Ascending aorta (tissue), 2 donors: ENCODE measurements at regions not wholly inside any gene's neighbourhood (a gene's known extent, or its start where the extent isn't known, plus 50 kb on each side); places are given as distances from the start of the nearest gene placed in this dataset.

Experiments used
- DNase-seq, 2 donors: peaks; one replicate each; pipeline ENCODE4 v3.0.0-alpha.2; 2019; ENCODE audit warnings: low spot score in 2 of 2
- H3K27ac ChIP-seq, 2 donors: fragments of 200-600 bp; sonication (generic); one replicate each; pipeline ENCODE4 v1.5.1; 2016 to 2017; ENCODE audit warnings: mild to moderate bottlenecking in 1 of 2
- H3K27me3 ChIP-seq: fragments of 200-600 bp; sonication (generic); one replicate; pipeline ENCODE4 v1.5.1; 2017
- H3K36me3 ChIP-seq, 2 donors: fragments of 200-600 bp; sonication (generic); one replicate each; pipeline ENCODE4 v1.5.1; 2016
- H3K4me1 ChIP-seq, 2 donors: fragments of 200-600 bp; sonication (generic); one replicate each; pipeline ENCODE4 v1.5.1; 2016 to 2017; ENCODE audit warnings: mild to moderate bottlenecking in 1 of 2
- H3K4me3 ChIP-seq, 2 donors: fragments of 200-600 bp; sonication (generic); one replicate each; pipeline ENCODE4 v1.5.1; 2016 to 2017; ENCODE audit warnings: mild to moderate bottlenecking in 1 of 2
- H3K9me3 ChIP-seq, 2 donors: fragments of 200-600 bp; sonication (generic); one replicate each; pipeline ENCODE4 v1.5.1; 2016
- intact Hi-C: fragments of 100-400 bp; cut with DNase I; formaldehyde crosslinking; loops from one replicate; pipeline ENCODE4 v1.15.1; 2023
- TF ChIP-seq, protein P1 (sequence below), 3 experiments: fragments of 200-600 bp in 2 of 3; fragments of 450-650 bp in 1 of 3; sonication (generic) in 2 of 3; IDR thresholded peaks; one replicate each; pipeline ENCODE4 v1.5.1; 2016 to 2019; ENCODE audit warnings: antibody characterized with exemption in 3 of 3, mild to moderate bottlenecking in 1 of 3, moderate library complexity in 1 of 3

GRCh38 chrX:39601231-39602177 is 496.3 kb downstream of the BCOR start:
- Histone ChIP-seq H3K4me3 (no peak overlapping the region), H3K4me1 (no peaks in the 10 kb centered on the region), H3K9me3 (peaks cover 0 to under 1% of the 10 kb centered on the region in 2 donors), H3K36me3 (no peaks in the 10 kb centered on the region), H3K27ac (no peak overlapping the region), H3K27me3 (no peaks in the 10 kb centered on the region)
- intact Hi-C loops, result loop anchor here (10.0 kb wide), 1 partner anchor 663 kb away; no protein-coding TSS in a partner anchor
- no peak for DNase-seq
- TF ChIP-seq, protein P1, sequence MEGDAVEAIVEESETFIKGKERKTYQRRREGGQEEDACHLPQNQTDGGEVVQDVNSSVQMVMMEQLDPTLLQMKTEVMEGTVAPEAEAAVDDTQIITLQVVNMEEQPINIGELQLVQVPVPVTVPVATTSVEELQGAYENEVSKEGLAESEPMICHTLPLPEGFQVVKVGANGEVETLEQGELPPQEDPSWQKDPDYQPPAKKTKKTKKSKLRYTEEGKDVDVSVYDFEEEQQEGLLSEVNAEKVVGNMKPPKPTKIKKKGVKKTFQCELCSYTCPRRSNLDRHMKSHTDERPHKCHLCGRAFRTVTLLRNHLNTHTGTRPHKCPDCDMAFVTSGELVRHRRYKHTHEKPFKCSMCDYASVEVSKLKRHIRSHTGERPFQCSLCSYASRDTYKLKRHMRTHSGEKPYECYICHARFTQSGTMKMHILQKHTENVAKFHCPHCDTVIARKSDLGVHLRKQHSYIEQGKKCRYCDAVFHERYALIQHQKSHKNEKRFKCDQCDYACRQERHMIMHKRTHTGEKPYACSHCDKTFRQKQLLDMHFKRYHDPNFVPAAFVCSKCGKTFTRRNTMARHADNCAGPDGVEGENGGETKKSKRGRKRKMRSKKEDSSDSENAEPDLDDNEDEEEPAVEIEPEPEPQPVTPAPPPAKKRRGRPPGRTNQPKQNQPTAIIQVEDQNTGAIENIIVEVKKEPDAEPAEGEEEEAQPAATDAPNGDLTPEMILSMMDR (IDR thresholded peaks at IDR 0.05), result no peak

DNA sequence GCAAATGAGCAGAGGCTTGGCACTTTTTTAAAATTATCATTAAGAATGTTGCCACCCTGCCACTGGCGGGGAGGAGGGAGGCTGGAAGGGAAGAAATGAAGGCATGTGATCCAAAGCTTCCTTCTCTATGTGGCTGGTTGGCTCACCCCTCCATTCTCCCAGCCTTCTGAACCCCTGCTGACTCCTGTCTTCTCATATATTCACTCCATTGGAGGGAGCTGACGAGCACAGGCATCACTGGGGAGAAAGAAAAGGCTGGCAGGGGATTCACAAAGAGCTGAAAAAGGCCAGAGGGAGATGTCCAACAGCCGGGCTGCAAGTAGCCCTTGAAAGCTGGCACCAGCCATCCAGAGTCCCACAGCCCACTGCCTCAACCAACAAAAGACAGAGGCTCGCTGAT is 495.6 kb downstream of the BCOR start:
- H3K4me1 ChIP-seq, result no peaks in the 10 kb centered on the region

GRCh38 chrX:39603230-39603629 is 494.5 kb downstream of the BCOR start:
- Histone ChIP-seq H3K4me1 (no peaks in the 10 kb centered on the region), H3K9me3 (peaks cover 8 to 11% of the 10 kb centered on the region in 2 donors), H3K27ac (no peak overlapping the region), H3K4me3 (no peak overlapping the region), H3K36me3 (no peaks in the 10 kb centered on the region), H3K27me3 (no peaks in the 10 kb centered on the region)
- intact Hi-C loops, result loop anchor here (10.0 kb wide), 1 partner anchor 662 kb away; no protein-coding TSS in a partner anchor
- DNase-seq, result no peak
- TF ChIP-seq, protein P1 (IDR thresholded peaks at IDR 0.05), result no peak

More for the DNA sequence above, 495.6 kb downstream of the BCOR start:
- Histone ChIP-seq H3K4me3 (no peak overlapping the region), H3K27me3 (no peaks in the 10 kb centered on the region), H3K27ac (no peak overlapping the region), H3K9me3 (peaks cover 5 to 7% of the 10 kb centered on the region in 2 donors), H3K36me3 (no peaks in the 10 kb centered on the region)
- DNase-seq, result no peak
- intact Hi-C loops, result loop anchor here (10.0 kb wide), 1 partner anchor 663 kb away; no protein-coding TSS in a partner anchor
- TF ChIP-seq, protein P1 (IDR thresholded peaks at IDR 0.05), result no peak

- H3K27me3 ChIP-seq, result no peaks in the 10 kb centered on the region
- no peak overlapping the region for H3K27ac ChIP-seq
- TF ChIP-seq, protein P1 (IDR thresholded peaks at IDR 0.05), result no peak
- intact Hi-C loops, result loop anchor here (10.0 kb wide), 1 partner anchor 660 kb away; no protein-coding TSS in a partner anchor
- no peak overlapping the region for H3K4me3 ChIP-seq
- peaks cover 8 to 11% of the 10 kb centered on the region in 2 donors for H3K9me3 ChIP-seq
- H3K4me1 ChIP-seq, result no peaks in the 10 kb centered on the region
- DNase-seq, result no peak
- no peaks in the 10 kb centered on the region for H3K36me3 ChIP-seq
Measured at GRCh38 chrX:39605183-39605582, 492.6 kb downstream of the BCOR start.

DNA sequence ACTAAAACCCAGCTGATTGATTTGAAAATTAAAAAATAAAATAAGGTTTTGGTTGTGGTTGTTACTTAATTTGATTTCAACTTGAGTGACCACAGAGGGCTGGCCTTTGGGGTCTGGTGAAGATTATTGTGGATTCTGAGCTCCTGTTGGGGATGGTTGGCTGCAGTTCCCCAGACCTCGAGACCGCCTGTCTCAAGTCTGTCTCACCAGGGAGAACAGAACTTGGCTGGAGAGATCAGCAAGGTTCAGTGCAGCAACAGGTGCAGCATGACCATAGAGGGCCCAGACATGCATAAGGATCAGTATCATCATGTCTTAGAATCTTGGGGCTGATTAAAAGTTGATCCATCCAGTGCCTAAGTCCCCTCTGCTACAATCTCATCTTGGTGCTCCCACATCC is 491.9 kb downstream of the BCOR start:
- H3K27me3 ChIP-seq, result no peaks in the 10 kb centered on the region
- no peak for DNase-seq
- no peaks in the 10 kb centered on the region for H3K4me1 ChIP-seq
- intact Hi-C loops, result loop anchor here (10.0 kb wide), 1 partner anchor 659 kb away; no protein-coding TSS in a partner anchor
- peaks cover 8 to 11% of the 10 kb centered on the region in 2 donors for H3K9me3 ChIP-seq
- no peak overlapping the region for H3K4me3 ChIP-seq
- H3K36me3 ChIP-seq, result no peaks in the 10 kb centered on the region
- H3K27ac ChIP-seq, result no peak overlapping the region
- TF ChIP-seq, protein P1 (IDR thresholded peaks at IDR 0.05), result no peak
